OCI-LY3 (cell line): ENCODE measurements at regions not wholly inside any gene's neighbourhood (a gene's known extent, or its start where the extent isn't known, plus 50 kb on each side); places are given as distances from the start of the nearest gene placed in this dataset.

ENCODE experiments used
- CTCF ChIP-seq: fragments of 200-600, 300-600 bp; sonication (generic); IDR thresholded peaks from 2 replicates; pipeline ENCODE4 v1.5.1; 2014; ENCODE audit warnings: antibody characterized with exemption, low read length, low read depth
- EZH2phosphoT487 ChIP-seq: fragments of 200-600 bp; shearing (Covaris generic); IDR thresholded peaks from 2 replicates; pipeline ENCODE4 v1.6.1; 2018; ENCODE audit warnings: antibody characterized with exemption, mixed run types, low read depth

GRCh38 chr4:174398728-174399127 lies 115.0 kb downstream of the CEP44 start:
- no peak for TF ChIP-seq CTCF
- TF ChIP-seq EZH2phosphoT487: no peak
